ENCODE measurements at regions not wholly inside any gene's neighbourhood (a gene's known extent, or its start where the extent isn't known, plus 50 kb on each side); places are given as distances from the start of the nearest gene placed in this dataset.

- H3K9me3 ChIP-seq, result peaks cover 0 to 2% (median 0%) of the 10 kb centered on the region in 8 donors
- no peak overlapping the region for H3K4me3 ChIP-seq
- H3K4me1 ChIP-seq, result peaks cover 0 to 7% (median 0%) of the 10 kb centered on the region in 6 donors
- DNase-seq, result no peak
- WGBS, 5 donors, result 49 to 85% (median 51%) methylated on average over 2 of the region's 2 CpGs
- no peak overlapping the region for H3K27ac ChIP-seq
- TF ChIP-seq POLR2AphosphoS5 (IDR thresholded peaks at IDR 0.05) (no peak), CTCF (IDR thresholded peaks at IDR 0.05 in 8 of 11, conservative IDR thresholded peaks at IDR 0.05 in 3 of 11) (no peak), POLR2A (IDR thresholded peaks at IDR 0.05) (no peak)
- intact Hi-C loops (cut with DNase I; ENCODE audit: low total_unique reads), result no loop called here
- H3K36me3 ChIP-seq, result no peaks in the 10 kb centered on the region
- no peaks in the 10 kb centered on the region for H3K27me3 ChIP-seq (replicated peaks in 1 of 7)
These were observed 157.6 kb downstream of the HNRNPD start for GRCh38 chr4:82216219-82216618.

GRCh38 chr4:82215800-82216199 lies 158.0 kb downstream of the HNRNPD start:
- Histone ChIP-seq H3K27ac (no peak overlapping the region), H3K36me3 (no peaks in the 10 kb centered on the region), H3K4me1 (peaks cover 0 to 7% (median 0%) of the 10 kb centered on the region in 6 donors), H3K4me3 (no peak overlapping the region), H3K27me3 (replicated peaks in 1 of 7) (no peaks in the 10 kb centered on the region), H3K9me3 (no peaks in the 10 kb centered on the region)
- no peak for DNase-seq
- intact Hi-C loops (cut with DNase I; ENCODE audit: low total_unique reads), result no loop called here
- no peak for TF ChIP-seq POLR2A (IDR thresholded peaks at IDR 0.05)
- TF ChIP-seq CTCF (IDR thresholded peaks at IDR 0.05 in 8 of 11, conservative IDR thresholded peaks at IDR 0.05 in 3 of 11), result no peak
- no peak for TF ChIP-seq POLR2AphosphoS5 (IDR thresholded peaks at IDR 0.05)

- Histone ChIP-seq H3K9me3 (no peaks in the 10 kb centered on the region), H3K4me3 (no peak overlapping the region), H3K27ac (no peak overlapping the region), H3K4me1 (peaks cover 0 to 7% (median 0%) of the 10 kb centered on the region in 6 donors), H3K27me3 (replicated peaks in 1 of 7) (no peaks in the 10 kb centered on the region), H3K36me3 (no peaks in the 10 kb centered on the region)
- no peak for DNase-seq
- WGBS, 5 donors, result 92 to 100% (median 97%) methylated on average over 1 of the region's 1 CpG
- TF ChIP-seq POLR2AphosphoS5 (IDR thresholded peaks at IDR 0.05) (no peak), CTCF (IDR thresholded peaks at IDR 0.05 in 8 of 11, conservative IDR thresholded peaks at IDR 0.05 in 3 of 11) (no peak), POLR2A (IDR thresholded peaks at IDR 0.05) (no peak)
- intact Hi-C loops (cut with DNase I; ENCODE audit: low total_unique reads), result no loop called here
These were observed 158.8 kb downstream of the HNRNPD start for GRCh38 chr4:82215039-82215438.

GRCh38 chr4:82213485-82214417 lies 160.0 kb downstream of the HNRNPD start:
- Histone ChIP-seq H3K4me1 (peaks cover 0 to 7% (median 0%) of the 10 kb centered on the region in 6 donors), H3K36me3 (no peaks in the 10 kb centered on the region), H3K27ac (no peak overlapping the region), H3K4me3 (no peak overlapping the region), H3K27me3 (replicated peaks in 1 of 7) (no peaks in the 10 kb centered on the region), H3K9me3 (no peaks in the 10 kb centered on the region)
- TF ChIP-seq CTCF (IDR thresholded peaks at IDR 0.05 in 8 of 11, conservative IDR thresholded peaks at IDR 0.05 in 3 of 11) (no peak), POLR2AphosphoS5 (IDR thresholded peaks at IDR 0.05) (no peak), POLR2A (IDR thresholded peaks at IDR 0.05) (no peak)
- no peak for DNase-seq
- WGBS, 5 donors, result 52 to 64% (median 57%) methylated on average over 5 of the region's 5 CpGs
- intact Hi-C loops (cut with DNase I; ENCODE audit: low total_unique reads), result no loop called here

Measured in spleen (tissue), 11 donors.